ENCODE measurements at regions not wholly inside any gene's neighbourhood (a gene's known extent, or its start where the extent isn't known, plus 50 kb on each side); places are given as distances from the start of the nearest gene placed in this dataset.

DNA sequence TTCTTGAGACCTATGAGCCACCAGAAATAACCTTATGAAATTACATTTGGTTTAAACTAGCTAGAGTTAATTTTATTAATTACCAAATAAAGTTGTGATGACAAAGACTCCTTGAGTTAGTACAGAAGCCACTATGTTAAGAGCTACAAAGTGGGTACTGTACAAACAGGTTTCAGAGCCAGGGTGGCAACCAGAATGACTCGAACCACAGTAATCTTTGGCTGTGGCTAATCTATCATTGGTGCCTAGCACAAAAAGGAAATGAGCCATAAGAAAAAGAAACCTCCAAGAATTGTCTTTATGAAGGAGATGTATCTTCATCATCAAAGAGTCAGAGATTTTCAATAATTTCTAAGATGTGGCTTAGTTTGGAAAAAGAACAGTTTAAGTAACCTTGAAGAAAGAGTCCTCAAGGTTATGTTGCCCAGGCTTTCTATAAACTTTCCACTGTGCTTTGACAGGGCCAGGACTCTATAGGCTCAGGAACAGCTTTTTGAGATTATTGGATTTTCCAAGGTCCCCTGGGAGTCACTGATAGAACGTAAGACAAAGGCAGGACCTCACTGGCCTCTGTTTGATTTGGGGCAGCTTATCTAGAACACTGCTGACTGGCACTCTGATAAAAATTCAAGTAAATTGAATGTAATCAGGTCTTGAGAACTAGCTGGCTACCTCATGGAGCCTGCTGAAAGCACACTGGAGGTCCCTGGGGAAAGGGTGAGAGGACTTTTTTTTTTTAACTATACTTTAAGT, 777.7 kb downstream of the STIM2 start:
- H3K9me3 Mint-ChIP-seq (ENCODE audit: unreplicated experiment): no peaks in the 10 kb centered on the region
- no peaks in the 10 kb centered on the region for H3K36me3 Mint-ChIP-seq (ENCODE audit: unreplicated experiment)
- no peak overlapping the region for H3K4me3 Mint-ChIP-seq (ENCODE audit: unreplicated experiment)
- no peak overlapping the region for H3K27ac Mint-ChIP-seq (ENCODE audit: unreplicated experiment)
- H3K4me1 Mint-ChIP-seq (ENCODE audit: low read depth, unreplicated experiment): no peaks in the 10 kb centered on the region
- no peaks in the 10 kb centered on the region for H3K27me3 Mint-ChIP-seq (ENCODE audit: unreplicated experiment)
- DNase-seq: no peak
- TF ChIP-seq, protein P1, sequence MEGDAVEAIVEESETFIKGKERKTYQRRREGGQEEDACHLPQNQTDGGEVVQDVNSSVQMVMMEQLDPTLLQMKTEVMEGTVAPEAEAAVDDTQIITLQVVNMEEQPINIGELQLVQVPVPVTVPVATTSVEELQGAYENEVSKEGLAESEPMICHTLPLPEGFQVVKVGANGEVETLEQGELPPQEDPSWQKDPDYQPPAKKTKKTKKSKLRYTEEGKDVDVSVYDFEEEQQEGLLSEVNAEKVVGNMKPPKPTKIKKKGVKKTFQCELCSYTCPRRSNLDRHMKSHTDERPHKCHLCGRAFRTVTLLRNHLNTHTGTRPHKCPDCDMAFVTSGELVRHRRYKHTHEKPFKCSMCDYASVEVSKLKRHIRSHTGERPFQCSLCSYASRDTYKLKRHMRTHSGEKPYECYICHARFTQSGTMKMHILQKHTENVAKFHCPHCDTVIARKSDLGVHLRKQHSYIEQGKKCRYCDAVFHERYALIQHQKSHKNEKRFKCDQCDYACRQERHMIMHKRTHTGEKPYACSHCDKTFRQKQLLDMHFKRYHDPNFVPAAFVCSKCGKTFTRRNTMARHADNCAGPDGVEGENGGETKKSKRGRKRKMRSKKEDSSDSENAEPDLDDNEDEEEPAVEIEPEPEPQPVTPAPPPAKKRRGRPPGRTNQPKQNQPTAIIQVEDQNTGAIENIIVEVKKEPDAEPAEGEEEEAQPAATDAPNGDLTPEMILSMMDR (IDR thresholded peaks at IDR 0.05; ENCODE audit: partially characterized antibody, unreplicated experiment): no peak

DNA sequence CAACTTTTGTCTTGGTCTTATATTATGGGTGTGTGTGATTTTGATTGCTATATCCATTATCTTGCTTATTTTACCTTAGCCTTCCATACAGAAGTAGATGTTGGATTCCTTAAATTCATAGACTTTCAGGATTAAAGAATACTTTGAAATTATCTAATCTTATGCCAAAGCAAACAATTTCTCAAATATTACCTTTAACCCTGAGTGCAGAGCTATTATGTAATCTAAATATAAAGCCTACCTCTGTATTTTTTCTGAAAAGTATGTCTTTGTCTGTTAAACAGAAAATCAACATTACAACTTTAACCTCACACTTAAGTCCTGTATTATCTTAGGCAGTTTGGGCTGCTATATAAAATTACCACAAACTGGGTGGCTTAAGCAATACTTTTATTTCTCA, 782.5 kb downstream of the STIM2 start:
- no peak for DNase-seq
- Mint-ChIP-seq H3K4me3 (ENCODE audit: unreplicated experiment) (no peak overlapping the region), H3K4me1 (ENCODE audit: low read depth, unreplicated experiment) (no peaks in the 10 kb centered on the region), H3K9me3 (ENCODE audit: unreplicated experiment) (no peaks in the 10 kb centered on the region), H3K27ac (ENCODE audit: unreplicated experiment) (no peak overlapping the region), H3K36me3 (ENCODE audit: unreplicated experiment) (no peaks in the 10 kb centered on the region), H3K27me3 (ENCODE audit: unreplicated experiment) (no peaks in the 10 kb centered on the region)
- TF ChIP-seq, protein P1 (IDR thresholded peaks at IDR 0.05; ENCODE audit: partially characterized antibody, unreplicated experiment): no peak

DNA sequence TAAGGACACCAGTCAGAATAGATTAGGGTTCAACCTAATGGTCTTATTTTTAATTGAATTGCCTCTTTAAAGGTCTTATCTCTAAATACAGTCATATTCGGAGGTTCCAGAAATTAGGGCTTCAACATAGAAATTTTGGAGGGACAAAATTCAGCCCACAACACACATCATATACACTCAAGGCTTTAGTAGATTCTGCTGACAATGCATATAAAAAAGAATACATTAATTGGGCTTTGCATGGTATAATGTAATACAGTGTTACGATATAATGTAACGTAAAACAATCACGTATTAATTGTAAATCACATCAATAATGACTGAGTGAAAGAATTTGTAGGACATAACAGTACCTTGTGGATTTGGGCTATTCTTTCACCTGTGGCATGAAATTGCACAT, 787.8 kb downstream of the STIM2 start:
- H3K27ac Mint-ChIP-seq (ENCODE audit: unreplicated experiment): no peak overlapping the region
- no peaks in the 10 kb centered on the region for H3K9me3 Mint-ChIP-seq (ENCODE audit: unreplicated experiment)
- no peaks in the 10 kb centered on the region for H3K4me1 Mint-ChIP-seq (ENCODE audit: low read depth, unreplicated experiment)

DNA sequence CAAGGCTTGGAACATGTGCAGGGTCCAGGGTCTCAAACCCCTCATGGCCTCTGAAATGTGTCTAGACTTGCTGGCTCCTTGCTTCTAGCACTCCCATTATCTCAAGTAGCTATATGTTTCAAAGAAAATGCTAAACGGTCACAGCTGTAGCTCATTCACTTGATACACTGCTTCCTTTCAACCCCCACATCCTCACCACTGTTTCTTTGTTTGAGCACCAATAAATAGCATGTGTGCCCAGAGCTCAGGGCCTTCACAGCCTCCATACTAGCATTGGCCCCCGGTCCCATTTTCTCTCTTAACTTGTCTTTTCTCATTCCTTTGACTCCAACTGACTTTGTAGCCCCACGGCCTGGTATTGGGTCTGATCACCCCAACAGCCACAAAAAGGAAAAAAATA, 801.8 kb downstream of the STIM2 start:
- Mint-ChIP-seq H3K27me3 (ENCODE audit: unreplicated experiment) (no peaks in the 10 kb centered on the region), H3K4me1 (ENCODE audit: low read depth, unreplicated experiment) (peaks cover 6% of the 10 kb centered on the region), H3K9me3 (ENCODE audit: unreplicated experiment) (peaks cover 2% of the 10 kb centered on the region), H3K36me3 (ENCODE audit: unreplicated experiment) (no peaks in the 10 kb centered on the region), H3K4me3 (ENCODE audit: unreplicated experiment) (no peak overlapping the region), H3K27ac (ENCODE audit: unreplicated experiment) (no peak overlapping the region)
- TF ChIP-seq, protein P1 (IDR thresholded peaks at IDR 0.05; ENCODE audit: partially characterized antibody, unreplicated experiment): no peak
- DNase-seq: no peak

More for the DNA sequence above, 787.8 kb downstream of the STIM2 start:
- TF ChIP-seq, protein P1 (IDR thresholded peaks at IDR 0.05; ENCODE audit: partially characterized antibody, unreplicated experiment): no peak
- no peak for DNase-seq
- H3K36me3 Mint-ChIP-seq (ENCODE audit: unreplicated experiment): no peaks in the 10 kb centered on the region
- no peak overlapping the region for H3K4me3 Mint-ChIP-seq (ENCODE audit: unreplicated experiment)
- no peaks in the 10 kb centered on the region for H3K27me3 Mint-ChIP-seq (ENCODE audit: unreplicated experiment)

DNA sequence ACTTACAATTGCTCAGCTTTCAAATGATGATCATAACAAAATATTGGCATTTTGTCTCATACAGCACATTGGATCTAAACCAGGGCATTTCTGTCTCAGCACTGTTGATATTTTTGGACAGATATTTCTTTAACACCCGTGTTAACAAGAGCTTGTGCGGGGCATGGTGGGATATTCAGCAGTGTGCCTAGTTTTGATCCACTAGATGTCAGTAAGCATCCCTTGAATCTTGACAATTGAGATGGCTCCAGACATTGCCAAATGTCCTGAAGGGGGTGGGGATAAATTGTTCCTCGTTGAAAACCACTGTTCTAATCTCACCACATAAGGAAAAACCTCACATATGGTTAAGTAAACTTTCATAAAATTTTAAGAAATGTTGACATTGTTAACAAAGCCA, 806.3 kb downstream of the STIM2 start:
- Mint-ChIP-seq H3K4me3 (ENCODE audit: unreplicated experiment) (no peak overlapping the region), H3K36me3 (ENCODE audit: unreplicated experiment) (no peaks in the 10 kb centered on the region), H3K27me3 (ENCODE audit: unreplicated experiment) (no peaks in the 10 kb centered on the region), H3K27ac (ENCODE audit: unreplicated experiment) (no peak overlapping the region), H3K9me3 (ENCODE audit: unreplicated experiment) (peaks cover 2% of the 10 kb centered on the region), H3K4me1 (ENCODE audit: low read depth, unreplicated experiment) (peaks cover 6% of the 10 kb centered on the region)
- TF ChIP-seq, protein P1 (IDR thresholded peaks at IDR 0.05; ENCODE audit: partially characterized antibody, unreplicated experiment): no peak
- no peak for DNase-seq

All from glutamatergic neuron (in vitro differentiated cells).